ENCODE measurements at regions not wholly inside any gene's neighbourhood (a gene's known extent, or its start where the extent isn't known, plus 50 kb on each side); places are given as distances from the start of the nearest gene placed in this dataset.

DNA sequence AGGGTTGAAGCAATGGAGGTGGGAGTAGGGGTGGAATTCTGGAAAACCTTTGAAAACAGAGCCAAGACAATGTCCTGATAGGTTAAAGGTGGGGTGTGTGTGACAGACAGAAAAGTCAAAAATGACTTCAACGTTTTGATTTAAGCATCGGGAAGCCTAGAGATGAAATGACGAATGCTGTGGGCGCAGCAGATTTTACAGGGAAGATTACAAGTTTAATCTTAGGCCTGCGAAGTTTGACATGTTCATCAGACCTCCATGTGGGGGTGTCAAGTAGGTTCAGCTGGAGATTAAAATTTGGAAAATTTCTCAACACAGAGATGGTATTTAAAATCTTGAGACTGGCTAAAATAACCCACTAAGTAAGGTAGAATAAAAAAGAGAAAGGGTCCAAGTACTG lies 453.3 kb downstream of the TXNL1 start:
- H3K9me3 ChIP-seq (ENCODE audit: insufficient read depth in 2 of 2, low read depth in 1 of 2, low read length in 1 of 2): no peaks in the 10 kb centered on the region
- WGBS, 2 experiments (ENCODE audit: extremely low coverage in 1 of 2, insufficient coverage in 1 of 2, insufficient read length in 1 of 2, insufficient replicate concordance in 2 of 2, low coverage in 1 of 2, low lambda C conversion rate in 2 of 2, missing lambda C conversion rate in 1 of 2): 91% methylated on average over 5 of the region's 5 CpGs; no CpG with 5 or more reads in 1 of the 2 experiments
- no peak overlapping the region for H3K9ac ChIP-seq (replicated peaks in 1 of 4; ENCODE audit: extremely low read depth in 1 of 4, low read depth in 3 of 4, low read length in 3 of 4)
- H3K4ac ChIP-seq (replicated peaks; ENCODE audit: insufficient read length, low read depth, low read length): no peak overlapping the region
- H2BK5ac ChIP-seq (ENCODE audit: low read depth, low read length): no peak overlapping the region
- POLR2A ChIA-PET (ENCODE audit: partially characterized antibody): no interaction called here
- DNase-seq (ENCODE audit: low read depth in 1 of 2, low spot score in 2 of 2): no peak
- H3K23ac ChIP-seq (ENCODE audit: insufficient read length): no peak overlapping the region
- H3K14ac ChIP-seq (ENCODE audit: insufficient read length): no peak overlapping the region
- H3K4me1 ChIP-seq (replicated peaks in 1 of 4; ENCODE audit: control insufficient read depth in 3 of 4, insufficient read depth in 4 of 4, low read length in 3 of 4): no peaks in the 10 kb centered on the region
- no peaks in the 10 kb centered on the region for H3K79me1 ChIP-seq (ENCODE audit: low read depth, low read length)
- no peak overlapping the region for H2BK120ac ChIP-seq (replicated peaks; ENCODE audit: low read depth, low read length)
- H4K8ac ChIP-seq (ENCODE audit: extremely low read depth, insufficient read depth, low read length): no peak overlapping the region
- no peak overlapping the region for H3K27ac ChIP-seq (ENCODE audit: low read depth, low read length)
- H3K36me3 ChIP-seq (ENCODE audit: control insufficient read depth in 2 of 4, insufficient read depth in 4 of 4, low read length in 3 of 4): no peaks in the 10 kb centered on the region
- no peak overlapping the region for H3K4me2 ChIP-seq (ENCODE audit: insufficient read depth in 1 of 2, low read depth in 2 of 2, low read length in 2 of 2)
- TF ChIP-seq RXRA (IDR thresholded peaks at IDR 0.05; ENCODE audit: insufficient read depth, low read depth, low read length) (no peak), TAF1 (IDR thresholded peaks at IDR 0.05; ENCODE audit: low read depth, low read length) (no peak), POLR2AphosphoS5 (IDR thresholded peaks at IDR 0.05; ENCODE audit: low read depth, low read length) (no peak), CHD1 (IDR thresholded peaks at IDR 0.05; ENCODE audit: low read depth, low read length) (no peak), EGR1 (IDR thresholded peaks at IDR 0.05; ENCODE audit: borderline replicate concordance, low read depth, low read length) (no peak), FOSL1 (IDR thresholded peaks at IDR 0.05; ENCODE audit: insufficient read depth, low read depth, low read length) (no peak), SP2 (IDR thresholded peaks at IDR 0.05; ENCODE audit: low read length) (no peak), ASH2L (IDR thresholded peaks at IDR 0.05; ENCODE audit: low read length) (no peak)
- no peak overlapping the region for H3K4me3 ChIP-seq (ENCODE audit: extremely low read depth in 1 of 4, insufficient read depth in 2 of 4, low read depth in 3 of 4, low read length in 4 of 4)
- H3K79me2 ChIP-seq (ENCODE audit: control insufficient read depth in 1 of 2, insufficient read depth in 2 of 2, low read length in 2 of 2): no peaks in the 10 kb centered on the region
- no peak overlapping the region for H2AK5ac ChIP-seq (ENCODE audit: low read depth, low read length)
- CTCF ChIA-PET (ENCODE audit: partially characterized antibody): no interaction called here
- H2AFZ ChIP-seq (ENCODE audit: low read length): no peak overlapping the region
- no peak overlapping the region for H4K5ac ChIP-seq (ENCODE audit: insufficient read length, low read depth, low read length)
- H4K20me1 ChIP-seq (replicated peaks in 1 of 2; ENCODE audit: control insufficient read depth in 1 of 2, insufficient read depth in 2 of 2, low read length in 2 of 2): no peaks in the 10 kb centered on the region
- H3K56ac ChIP-seq (replicated peaks; ENCODE audit: insufficient read length, low read depth, low read length): no peak overlapping the region
- H4K91ac ChIP-seq (replicated peaks; ENCODE audit: insufficient read length, low read length): no peak overlapping the region
- H2BK15ac ChIP-seq (ENCODE audit: low read length): no peak overlapping the region
- no peaks in the 10 kb centered on the region for H3K23me2 ChIP-seq (ENCODE audit: low read depth, low read length)
- no peak overlapping the region for H2BK20ac ChIP-seq (ENCODE audit: low read length)
- H3K18ac ChIP-seq (ENCODE audit: extremely low read depth, low read length): no peak overlapping the region
- no peak for FAIRE-seq
- no peak overlapping the region for H2BK12ac ChIP-seq (ENCODE audit: low read depth, low read length)
- H3K27me3 ChIP-seq (replicated peaks in 1 of 4; ENCODE audit: control insufficient read depth in 3 of 4, extremely low read depth in 1 of 4, insufficient read depth in 3 of 4, low read length in 3 of 4): no peaks in the 10 kb centered on the region

All from H1 (cell line).